ENCODE measurements at regions not wholly inside any gene's neighbourhood (a gene's known extent, or its start where the extent isn't known, plus 50 kb on each side); places are given as distances from the start of the nearest gene placed in this dataset.

GRCh38 chr2:76448956-76449355 is 738.2 kb upstream of the GCFC2 start:
- no peak for DNase-seq

- no peak for DNase-seq
These were observed 736.6 kb upstream of the GCFC2 start for GRCh38 chr2:76447294-76447693.

GRCh38 chr2:76446872-76447271 is 736.2 kb upstream of the GCFC2 start:
- no peak for DNase-seq

GRCh38 chr2:76445880-76446279 is 735.2 kb upstream of the GCFC2 start:
- DNase-seq: no peak

DNA sequence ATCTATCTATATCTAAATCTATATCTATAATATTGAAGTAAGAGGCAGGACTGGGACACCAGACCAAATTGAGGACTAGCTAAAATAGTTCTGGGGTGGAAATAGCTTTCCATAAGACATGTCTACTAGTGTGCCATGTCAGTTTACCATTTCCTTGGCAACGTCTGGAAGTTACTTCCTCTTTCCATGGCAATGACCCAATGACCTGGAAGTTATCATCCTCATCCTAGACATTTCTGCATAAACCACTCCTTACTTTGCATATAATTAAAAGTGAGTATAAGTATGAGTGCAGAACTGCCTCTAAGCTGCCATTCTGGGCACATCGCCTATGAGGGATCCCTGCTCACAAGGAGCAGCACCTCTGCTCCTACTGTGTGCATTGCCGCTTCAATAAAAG is 734.0 kb upstream of the GCFC2 start:
- no peak for DNase-seq

DNA sequence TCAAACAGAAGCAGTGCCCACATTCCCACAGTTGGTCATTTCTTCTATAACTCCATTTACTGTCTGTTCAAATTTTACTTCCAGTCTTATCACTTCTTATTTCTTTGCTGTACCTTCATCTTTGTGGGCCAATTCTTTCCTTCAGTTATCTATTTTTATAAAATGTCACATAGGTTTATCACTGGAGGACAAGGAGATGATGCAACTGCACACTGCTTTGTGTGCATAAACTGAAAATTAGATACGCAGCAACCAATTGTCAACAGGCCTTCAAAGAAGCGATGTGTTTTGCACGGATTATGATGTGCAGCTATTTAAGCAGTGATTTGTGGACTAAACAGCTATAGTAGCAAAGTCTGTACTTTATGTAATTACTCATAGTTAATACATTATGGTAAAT is 726.8 kb upstream of the GCFC2 start:
- no peak for DNase-seq

DNA sequence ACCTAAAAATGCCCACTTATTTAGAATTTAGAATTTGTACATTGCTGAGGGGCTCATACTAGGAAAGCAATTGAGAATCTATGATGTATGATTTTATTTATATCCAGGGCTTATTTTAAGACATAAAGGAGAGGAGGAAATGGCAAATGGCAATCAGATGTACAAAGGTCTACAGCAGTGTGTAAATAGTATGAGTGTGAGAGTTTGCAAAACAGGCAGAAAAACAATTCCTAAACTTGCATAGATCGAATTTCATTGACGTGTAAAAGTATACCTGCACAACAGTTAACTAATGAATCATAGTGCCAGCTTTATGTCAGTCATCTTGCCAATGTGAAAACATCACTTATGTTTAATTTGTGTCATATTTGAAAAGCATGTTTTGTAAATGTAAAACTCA is 718.7 kb upstream of the GCFC2 start:
- no peak for DNase-seq

GRCh38 chr2:76427452-76427851 is 716.7 kb upstream of the GCFC2 start:
- DNase-seq: no peak

GRCh38 chr2:76415821-76416220 is 705.1 kb upstream of the GCFC2 start:
- peak in 1 of 2 donors; percentile 16 for DNase-seq

GRCh38 chr2:76413436-76413835 is 702.7 kb upstream of the GCFC2 start:
- no peak for DNase-seq

DNA sequence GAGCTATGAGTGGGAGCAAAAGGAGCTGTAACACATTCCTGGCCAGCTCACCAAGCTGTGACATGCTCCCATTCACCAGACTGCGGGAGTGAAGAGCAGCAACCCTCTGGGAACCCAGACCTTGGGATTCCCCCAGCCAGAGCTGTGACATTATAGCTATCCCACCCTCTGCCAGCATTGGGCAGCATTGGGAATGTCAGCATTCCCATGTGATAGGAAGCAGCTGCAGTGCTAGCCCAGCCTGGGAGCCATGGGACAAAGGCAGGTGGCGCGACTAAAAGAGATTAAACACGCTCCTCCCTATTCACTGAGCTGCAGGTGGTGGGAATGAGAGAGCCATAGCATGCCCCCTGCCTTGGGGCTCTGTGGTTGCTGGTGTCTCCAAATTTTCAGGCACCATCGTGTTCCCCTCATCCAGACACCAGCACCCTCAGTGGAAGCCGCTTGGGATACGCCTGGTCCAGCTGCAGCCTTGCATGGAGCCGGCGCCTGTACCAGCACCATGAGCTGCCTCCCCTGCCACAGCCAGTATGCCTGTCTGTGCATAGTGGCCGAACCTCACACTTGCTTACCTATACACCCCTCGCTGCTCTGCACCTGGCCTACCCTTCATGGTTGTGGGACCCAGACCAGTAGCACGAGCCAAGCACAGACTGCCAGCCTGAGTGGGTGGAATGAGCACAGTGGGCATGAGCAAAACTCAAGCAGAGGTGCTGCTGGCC is 695.6 kb upstream of the GCFC2 start:
- no peak for DNase-seq

DNA sequence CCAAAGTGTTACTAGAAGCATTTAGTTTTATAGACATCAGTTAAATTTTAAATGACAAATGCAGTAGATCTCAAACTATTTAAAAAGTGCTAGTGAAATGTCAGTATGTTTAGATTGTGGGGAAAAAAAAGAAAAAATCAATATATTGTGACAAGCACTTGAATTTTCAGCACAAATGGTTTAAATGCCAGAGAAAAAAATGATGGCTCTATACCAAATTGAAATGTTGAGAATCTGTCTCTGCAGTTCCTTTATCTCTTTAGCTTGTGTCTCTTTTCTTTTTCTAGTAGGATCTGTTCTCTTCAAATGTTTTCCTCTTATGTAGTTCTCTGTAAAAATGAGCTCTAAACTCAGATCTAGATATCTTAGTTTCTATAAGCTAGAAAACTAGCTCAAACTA is 682.6 kb upstream of the GCFC2 start:
- no peak for DNase-seq

DNA sequence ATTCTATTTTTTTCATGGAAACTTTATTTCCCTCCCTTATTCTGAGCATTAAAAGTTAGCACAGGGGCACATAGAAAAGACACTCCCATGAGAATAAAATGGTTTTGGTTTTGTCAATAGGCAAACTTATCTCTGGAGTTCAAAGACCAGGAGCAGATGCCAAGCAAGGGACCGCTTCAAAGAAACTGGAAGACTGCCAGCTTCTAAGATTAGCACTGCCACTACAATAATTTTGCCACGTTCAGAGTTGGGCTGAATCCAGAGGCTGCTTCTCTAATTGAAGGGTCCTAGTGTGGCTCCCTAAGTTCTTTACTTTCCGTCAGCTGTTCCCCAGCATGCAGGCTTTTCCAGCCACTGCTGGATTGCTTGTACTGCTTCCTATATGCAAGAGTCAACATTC is 681.0 kb upstream of the GCFC2 start:
- no peak for DNase-seq

DNA sequence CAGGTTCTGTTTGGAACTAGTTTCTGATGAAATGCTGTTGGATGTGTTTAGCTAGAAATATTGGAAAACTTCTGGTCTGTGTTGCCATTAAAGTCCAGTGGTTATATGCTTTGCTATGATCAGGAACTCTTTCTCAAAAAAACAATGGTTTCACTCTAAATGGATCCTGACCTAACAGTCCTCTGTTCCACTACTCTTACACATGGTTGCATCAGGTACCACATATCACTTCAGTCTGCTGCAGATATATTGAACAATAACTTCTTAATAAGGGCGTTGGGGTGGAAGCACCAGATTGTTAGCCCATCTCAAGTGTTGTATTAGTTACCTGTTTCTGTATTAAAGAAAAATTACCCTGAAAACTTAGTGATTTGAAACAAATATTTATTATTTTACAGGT is 676.6 kb upstream of the GCFC2 start:
- no peak for DNase-seq

GRCh38 chr2:76385943-76386342 is 675.2 kb upstream of the GCFC2 start:
- no peak for DNase-seq

GRCh38 chr2:76381624-76382023 is 670.9 kb upstream of the GCFC2 start:
- DNase-seq: no peak

DNA sequence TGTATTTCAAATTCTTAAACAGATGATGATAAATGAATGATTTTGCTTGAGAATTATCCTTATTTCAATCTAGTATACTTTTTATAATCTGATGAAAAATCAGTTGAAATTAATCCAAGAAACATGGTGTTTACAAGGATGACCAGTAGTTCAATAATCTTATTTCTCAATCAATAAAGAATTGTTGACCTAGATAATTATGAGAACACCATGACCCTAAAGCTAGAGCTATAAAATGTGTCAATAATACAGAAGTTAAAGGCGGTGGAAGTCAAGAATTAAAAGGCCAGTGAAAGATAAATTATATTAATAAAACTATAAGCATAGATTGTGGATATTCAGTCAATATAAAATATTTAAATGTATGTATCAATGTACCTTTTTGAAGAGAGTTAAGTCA is 667.4 kb upstream of the GCFC2 start:
- no peak for DNase-seq

DNA sequence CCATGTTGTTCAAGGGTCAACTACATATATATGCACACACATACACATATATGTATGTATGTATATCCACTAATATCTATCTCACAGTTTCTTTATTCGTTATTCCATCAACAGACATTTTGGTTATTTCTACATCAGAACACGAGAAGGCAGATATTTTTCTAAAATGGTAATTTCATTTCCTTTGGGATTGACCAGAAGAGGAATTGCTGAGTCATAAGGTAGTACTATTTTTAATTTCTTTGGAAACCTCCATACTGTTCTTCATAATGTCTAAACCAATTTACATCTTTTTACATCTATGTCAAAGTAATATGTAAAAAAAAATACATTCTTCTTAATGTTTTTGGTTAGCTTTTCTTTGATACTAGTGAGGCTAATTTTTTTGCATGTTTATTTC is 630.7 kb upstream of the GCFC2 start:
- no peak for DNase-seq

- DNase-seq: no peak
These were observed 622.2 kb upstream of the GCFC2 start for GRCh38 chr2:76332871-76333270.

DNA sequence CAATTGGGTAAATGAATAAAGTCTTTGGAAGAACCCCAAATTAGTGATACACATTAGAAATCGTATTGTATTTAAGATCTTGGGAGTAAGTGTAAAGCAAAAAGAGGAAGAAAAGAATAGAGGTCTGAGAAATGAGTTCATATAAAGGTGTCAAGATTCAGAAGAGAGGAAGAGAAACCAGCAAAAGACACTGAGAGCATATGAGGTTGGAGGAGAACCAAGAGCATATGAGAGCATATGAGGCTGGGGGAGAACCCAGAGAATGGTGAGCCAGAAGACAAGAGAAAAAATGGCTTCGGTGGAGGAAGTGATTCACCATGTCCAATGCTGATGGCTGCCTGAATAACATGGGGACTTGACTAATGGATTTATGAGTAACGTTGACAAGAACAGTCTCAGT is 620.1 kb upstream of the GCFC2 start:
- no peak for DNase-seq

- no peak for DNase-seq
These were observed 615.9 kb upstream of the GCFC2 start for GRCh38 chr2:76326636-76327035.

DNA sequence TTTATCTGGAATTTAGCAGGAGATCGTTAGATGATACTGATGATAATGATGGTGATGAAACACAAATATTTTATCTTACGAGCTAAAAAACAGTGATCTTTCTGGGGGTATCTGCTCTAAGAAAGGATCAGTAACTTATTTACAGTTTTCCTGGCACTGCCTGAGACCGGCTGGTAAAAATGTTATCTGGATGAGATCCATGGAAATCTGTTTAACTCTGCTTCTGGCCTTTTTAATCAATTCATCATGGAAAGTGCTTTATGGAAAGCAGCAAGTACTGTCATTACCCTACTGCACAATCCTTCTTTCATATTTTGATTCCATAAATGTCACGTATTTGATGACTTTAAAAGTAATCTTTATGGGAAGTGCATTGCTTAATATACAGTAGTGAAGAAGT is 612.7 kb upstream of the GCFC2 start:
- no peak for DNase-seq

GRCh38 chr2:76320716-76321115 is 610.0 kb upstream of the GCFC2 start:
- no peak for DNase-seq

GRCh38 chr2:76318848-76319360 is 608.2 kb upstream of the GCFC2 start:
- no peak for DNase-seq

DNA sequence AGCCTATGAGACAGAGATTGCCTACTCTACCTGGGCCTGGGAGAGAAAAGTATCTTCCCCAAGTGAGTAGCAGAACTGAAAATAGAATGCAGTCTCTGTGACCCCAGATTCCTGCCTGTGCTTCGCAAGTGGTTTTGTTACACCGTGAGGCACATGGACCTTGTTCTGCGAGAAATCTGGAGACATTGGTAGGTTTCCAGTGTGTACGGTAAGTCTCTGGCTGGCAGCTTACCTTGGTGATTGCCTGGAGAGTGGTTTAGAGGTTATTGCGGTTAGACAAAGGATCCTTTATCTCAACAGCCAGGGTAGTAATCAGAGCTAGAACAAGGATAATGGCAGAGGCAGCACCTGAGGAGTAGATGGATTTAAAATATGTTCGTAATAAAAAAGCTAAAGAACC is 606.0 kb upstream of the GCFC2 start:
- no peak for DNase-seq

Measured in inflammatory macrophage treated with lipopolysaccharide for 1 hour (primary cell).